Mesodermal cell (in vitro differentiated cells): ENCODE measurements at regions not wholly inside any gene's neighbourhood (a gene's known extent, or its start where the extent isn't known, plus 50 kb on each side); places are given as distances from the start of the nearest gene placed in this dataset.
A peak's percentile ranks its signal among the peaks of the same experiment; 100 is the strongest.
"Not testable (repeated sequence)": the region's sequence is repeated elsewhere in the genome, so short reads cannot be mapped to it uniquely, and the experiment has no call there.

Experiments
- H3K27ac ChIP-seq: 2 replicates; pipeline ENCODE4 v1.7.0; 2013; ENCODE audit warnings: mild to moderate bottlenecking, low read depth, low read length, moderate library complexity; ENCODE audit not compliant: severe bottlenecking
- H3K36me3 ChIP-seq: 2 replicates; pipeline ENCODE4 v1.7.1; 2013; ENCODE audit warnings: mild to moderate bottlenecking, low read length, moderate library complexity; ENCODE audit not compliant: control insufficient read depth, insufficient read depth
- H3K4me1 ChIP-seq: one replicate; pipeline ENCODE4 v1.7.1; 2013; ENCODE audit warnings: mild to moderate bottlenecking, low read length; ENCODE audit not compliant: insufficient read depth, control insufficient read depth, poor library complexity, severe bottlenecking
- H3K4me3 ChIP-seq: 2 replicates; pipeline ENCODE4 v1.7.0; 2013; ENCODE audit warnings: low read length, control low read depth, mild to moderate bottlenecking; ENCODE audit not compliant: insufficient read depth, poor library complexity, severe bottlenecking; ENCODE audit errors: extremely low read depth
- H3K9me3 ChIP-seq: 2 replicates; pipeline ENCODE4 v1.7.1; 2013; ENCODE audit warnings: mild to moderate bottlenecking, low read length, moderate library complexity; ENCODE audit not compliant: control insufficient read depth
- WGBS, 2 experiments: methylation state at CpG; one replicate each; pipeline ENCODE4 v1.1.5; 2013; ENCODE audit warnings: missing lambda C conversion rate in 2 of 2; ENCODE audit not compliant: insufficient coverage in 2 of 2; 5-methylcytosine and 5-hydroxymethylcytosine counted together

GRCh38 chr13:44306371-44307192, 67.0 kb upstream of the SERP2 start:
- Histone ChIP-seq H3K36me3 (no peaks in the 10 kb centered on the region), H3K27ac (peak overlapping the region; percentile 88), H3K9me3 (no peaks in the 10 kb centered on the region), H3K4me1 (peaks cover 26% of the 10 kb centered on the region), H3K4me3 (peak overlapping the region; percentile 11)
- WGBS, 2 experiments, result 8 to 13% methylated on average over 10 to 11 of the region's 14 CpGs

GRCh38 chr13:44307255-44307654, 66.4 kb upstream of the SERP2 start:
- no peak overlapping the region for H3K4me3 ChIP-seq
- H3K9me3 ChIP-seq, result no peaks in the 10 kb centered on the region
- 60 to 67% methylated on average over 1 to 3 of the region's 4 CpGs for WGBS, 2 experiments
- H3K27ac ChIP-seq, result no peak overlapping the region
- peaks cover 26% of the 10 kb centered on the region for H3K4me1 ChIP-seq
- no peaks in the 10 kb centered on the region for H3K36me3 ChIP-seq

GRCh38 chr13:44307844-44308243, 65.8 kb upstream of the SERP2 start:
- Histone ChIP-seq H3K9me3 (no peaks in the 10 kb centered on the region), H3K4me1 (peaks cover 26% of the 10 kb centered on the region), H3K4me3 (no peak overlapping the region), H3K36me3 (no peaks in the 10 kb centered on the region), H3K27ac (no peak overlapping the region)
- WGBS, 2 experiments, result 100% methylated on average over 1 of the region's 2 CpGs; no CpG with 5 or more reads in 1 of the 2 experiments

- no peak overlapping the region for H3K4me3 ChIP-seq
- H3K9me3 ChIP-seq, result no peaks in the 10 kb centered on the region
- peaks cover 26% of the 10 kb centered on the region for H3K4me1 ChIP-seq
- H3K27ac ChIP-seq, result no peak overlapping the region
- 88 to 96% methylated on average over 3 of the region's 3 CpGs for WGBS, 2 experiments
- H3K36me3 ChIP-seq, result no peaks in the 10 kb centered on the region
Observed at GRCh38 chr13:44308352-44308751, 65.3 kb upstream of the SERP2 start.

GRCh38 chr13:44309794-44310757, 63.5 kb upstream of the SERP2 start:
- WGBS, 2 experiments, result 86 to 92% methylated on average over 7 to 13 of the region's 15 CpGs
- no peak overlapping the region for H3K27ac ChIP-seq
- no peak overlapping the region for H3K4me3 ChIP-seq
- H3K9me3 ChIP-seq, result no peaks in the 10 kb centered on the region
- H3K36me3 ChIP-seq, result no peaks in the 10 kb centered on the region
- peaks cover 28% of the 10 kb centered on the region for H3K4me1 ChIP-seq

GRCh38 chr13:44311011-44311780, 62.4 kb upstream of the SERP2 start:
- Histone ChIP-seq H3K27ac (no peak overlapping the region), H3K4me1 (peaks cover 17% of the 10 kb centered on the region), H3K9me3 (no peaks in the 10 kb centered on the region), H3K4me3 (no peak overlapping the region), H3K36me3 (no peaks in the 10 kb centered on the region)
- 76 to 80% methylated on average over 6 to 7 of the region's 8 CpGs for WGBS, 2 experiments

GRCh38 chr13:44312131-44312530, 61.5 kb upstream of the SERP2 start:
- Histone ChIP-seq H3K27ac (no peak overlapping the region), H3K9me3 (no peaks in the 10 kb centered on the region), H3K4me3 (no peak overlapping the region), H3K36me3 (no peaks in the 10 kb centered on the region), H3K4me1 (peaks cover 7% of the 10 kb centered on the region)
- WGBS, 2 experiments, result 98 to 100% methylated on average over 1 to 3 of the region's 3 CpGs

- no peaks in the 10 kb centered on the region for H3K36me3 ChIP-seq
- H3K4me1 ChIP-seq, result peaks cover 2% of the 10 kb centered on the region
- no peak overlapping the region for H3K27ac ChIP-seq
- WGBS, 2 experiments, result 83 to 100% methylated on average over 1 to 2 of the region's 2 CpGs
- no peak overlapping the region for H3K4me3 ChIP-seq
- no peaks in the 10 kb centered on the region for H3K9me3 ChIP-seq
Observed at GRCh38 chr13:44312834-44313551, 60.6 kb upstream of the SERP2 start.

GRCh38 chr13:44313674-44314073, 60.0 kb upstream of the SERP2 start:
- peaks cover 2% of the 10 kb centered on the region for H3K4me1 ChIP-seq
- H3K4me3 ChIP-seq, result no peak overlapping the region
- no peaks in the 10 kb centered on the region for H3K36me3 ChIP-seq
- no peak overlapping the region for H3K27ac ChIP-seq
- 100% methylated on average over 1 of the region's 2 CpGs for WGBS, 2 experiments
- H3K9me3 ChIP-seq, result no peaks in the 10 kb centered on the region

- WGBS, 2 experiments, result 95 to 100% methylated on average over 2 to 3 of the region's 4 CpGs
- H3K9me3 ChIP-seq, H3K27ac ChIP-seq, H3K4me3 ChIP-seq, H3K4me1 ChIP-seq, H3K36me3 ChIP-seq: not testable (repeated sequence)
Observed at GRCh38 chr13:44314160-44314559, 59.5 kb upstream of the SERP2 start.
